Activated T-cell treated with anti-CD3 and anti-CD28 coated beads for 4 hours (primary cell): ENCODE measurements at regions not wholly inside any gene's neighbourhood (a gene's known extent, or its start where the extent isn't known, plus 50 kb on each side); places are given as distances from the start of the nearest gene placed in this dataset.

Experiments
- DNase-seq: peaks from one replicate; pipeline ENCODE4 v3.0.0-alpha.2; 2020

DNA sequence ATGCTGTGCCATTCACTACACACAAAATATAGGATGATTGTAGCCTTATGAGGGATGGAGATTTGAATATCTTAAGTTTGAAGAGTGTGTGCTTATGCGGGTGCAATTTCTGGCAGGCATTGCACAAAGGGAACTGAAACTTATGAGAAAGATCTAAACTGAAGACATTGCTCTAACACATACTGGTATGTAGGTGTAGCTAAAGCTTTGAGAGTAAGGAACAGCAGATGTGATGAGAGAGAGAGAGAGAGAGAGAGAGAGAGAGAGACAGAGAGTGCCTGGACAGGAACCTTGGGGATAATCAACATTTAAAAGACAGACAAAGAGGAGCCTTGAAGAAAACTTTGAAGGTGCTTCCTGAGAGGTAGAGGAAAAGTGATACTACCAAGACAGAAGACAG is 379.7 kb downstream of the SPRY1 start:
- DNase-seq, result no peak

DNA sequence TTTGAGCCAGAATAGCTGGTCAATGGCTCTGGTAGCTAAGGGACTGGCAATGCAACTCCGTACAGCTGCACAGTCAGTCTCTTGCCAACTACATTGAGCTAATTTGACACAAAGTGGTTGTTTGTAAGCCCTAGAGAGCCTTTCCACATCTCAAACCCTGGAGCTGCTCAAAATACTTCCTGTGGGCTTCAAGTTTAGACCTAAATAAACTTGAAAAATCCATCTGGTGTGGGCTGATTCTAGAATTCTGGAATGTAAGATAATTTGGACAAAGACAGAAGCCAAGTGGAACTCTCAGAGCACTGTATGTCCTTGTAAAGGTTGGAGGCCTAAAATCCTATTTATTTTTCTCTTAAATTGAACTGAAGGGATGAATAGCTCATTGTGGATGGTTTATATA is 380.8 kb downstream of the SPRY1 start:
- no peak for DNase-seq

DNA sequence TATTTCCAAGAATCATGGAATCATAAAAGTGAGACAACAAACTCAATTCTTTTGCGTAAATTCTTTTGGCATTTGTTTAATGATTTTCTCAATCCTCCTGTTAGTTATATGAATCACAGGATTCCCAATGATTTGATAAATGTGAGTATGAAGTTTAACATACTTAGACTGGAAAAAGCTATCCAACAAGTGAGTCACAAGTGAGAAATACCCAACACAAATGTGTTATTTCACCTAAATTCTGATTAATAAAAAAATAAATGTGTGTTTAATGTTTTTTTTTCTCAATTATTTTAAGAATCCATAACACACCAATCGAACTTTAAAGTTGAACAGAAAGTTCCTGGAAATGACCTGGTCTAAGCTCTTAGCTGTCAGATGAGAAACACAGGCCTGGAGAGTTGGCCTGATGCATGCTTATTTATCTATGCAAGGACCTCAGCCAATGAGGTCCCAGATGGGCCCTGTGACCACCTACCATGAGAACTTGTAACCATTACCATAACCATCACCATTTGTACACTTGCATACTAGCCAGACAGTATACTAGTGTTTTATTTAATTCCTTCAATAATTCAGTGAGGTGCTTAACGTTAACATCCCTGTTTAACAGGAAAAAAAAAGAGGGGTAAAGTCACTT is 386.7 kb downstream of the SPRY1 start:
- no peak for DNase-seq

DNA sequence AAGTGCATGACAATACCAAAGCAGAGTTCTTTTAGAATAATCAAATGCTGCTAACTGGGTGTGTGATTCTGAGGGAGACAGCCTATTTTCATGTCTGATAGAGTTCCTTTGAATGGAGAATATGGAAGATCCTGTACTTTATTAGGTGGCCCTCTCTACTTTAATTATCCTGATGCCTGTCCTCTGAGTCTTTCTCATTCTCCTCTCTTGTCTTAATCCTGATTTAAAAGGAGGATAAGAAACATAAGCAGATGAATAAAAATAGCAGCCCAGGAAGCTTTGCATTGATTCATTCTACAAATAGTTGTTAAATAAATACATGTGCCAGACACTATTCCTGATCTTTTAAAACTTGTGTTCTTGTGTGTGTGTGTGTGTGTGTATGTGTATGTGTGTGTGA is 387.3 kb downstream of the SPRY1 start:
- DNase-seq, result no peak

DNA sequence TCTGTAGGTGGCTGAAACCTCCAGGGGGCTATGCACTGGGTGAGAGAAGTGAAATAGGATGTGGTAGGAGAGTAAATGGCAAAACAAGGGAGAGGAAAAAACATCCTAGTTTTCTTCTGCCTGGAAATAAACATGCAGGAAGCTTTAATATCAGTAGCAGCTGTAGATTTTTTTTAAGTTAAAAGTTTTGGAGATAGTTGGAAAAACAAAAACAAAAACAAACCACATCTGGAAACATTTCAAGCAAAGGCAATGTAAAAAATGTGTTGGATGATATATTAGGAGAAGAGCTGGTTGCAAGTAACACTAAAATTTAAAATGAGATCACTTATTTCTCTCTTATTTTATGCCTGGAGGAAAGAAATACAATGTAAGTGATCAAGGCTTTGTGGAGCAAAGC is 388.0 kb downstream of the SPRY1 start:
- no peak for DNase-seq

DNA sequence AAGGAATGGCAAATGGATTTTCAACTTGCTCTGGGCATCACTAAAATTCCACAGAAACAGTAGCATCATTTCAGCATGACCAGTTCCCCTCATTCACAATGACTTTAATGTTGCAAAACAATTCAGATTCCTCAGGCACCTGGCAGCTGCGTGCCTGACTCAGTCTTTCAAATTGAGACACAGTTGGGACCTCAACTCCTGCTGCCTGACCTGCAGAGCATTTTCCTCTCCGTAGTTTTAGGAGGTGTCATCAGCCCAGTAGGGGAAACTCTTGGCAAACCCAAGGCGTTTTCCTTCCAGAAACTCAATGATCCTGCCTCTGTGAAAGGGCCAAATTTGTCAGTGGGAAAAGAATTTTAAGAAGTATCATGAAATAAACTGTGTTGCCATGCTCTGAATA is 388.9 kb downstream of the SPRY1 start:
- DNase-seq, result no peak

DNA sequence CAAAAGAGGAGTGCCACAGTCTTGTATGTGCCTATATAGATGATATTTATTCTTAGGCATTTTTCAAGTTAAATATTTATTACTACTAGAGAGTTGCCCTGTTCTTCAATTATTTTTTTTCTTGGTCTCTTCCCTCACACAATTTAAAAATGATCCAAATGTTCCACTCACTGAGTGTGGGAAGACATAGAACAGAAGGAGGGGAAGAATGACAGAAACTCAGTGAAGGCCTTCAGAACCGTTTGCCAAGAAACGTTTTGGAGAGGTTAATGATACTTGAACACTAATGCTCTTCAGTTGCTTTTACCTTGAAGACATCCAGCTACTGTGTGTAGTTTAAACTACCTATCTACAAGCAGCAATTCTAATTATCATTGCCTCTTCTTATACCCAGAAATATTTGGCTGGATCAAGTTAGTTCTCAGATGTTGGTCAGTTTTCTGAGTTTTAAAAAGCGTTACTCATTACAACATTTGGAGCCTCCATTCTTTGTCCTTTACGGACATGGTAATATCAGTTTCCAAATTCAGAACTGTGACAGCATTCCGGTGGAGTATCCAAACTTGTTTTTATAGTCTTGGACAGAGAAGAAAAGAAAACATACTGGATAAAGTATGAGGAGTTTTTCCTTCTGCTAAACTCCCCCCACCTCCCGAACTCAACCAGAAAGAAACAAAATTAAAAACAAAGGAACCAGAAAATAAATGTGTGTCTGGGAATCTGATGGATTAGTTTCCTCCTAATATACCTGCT is 389.7 kb downstream of the SPRY1 start:
- DNase-seq, result no peak

DNA sequence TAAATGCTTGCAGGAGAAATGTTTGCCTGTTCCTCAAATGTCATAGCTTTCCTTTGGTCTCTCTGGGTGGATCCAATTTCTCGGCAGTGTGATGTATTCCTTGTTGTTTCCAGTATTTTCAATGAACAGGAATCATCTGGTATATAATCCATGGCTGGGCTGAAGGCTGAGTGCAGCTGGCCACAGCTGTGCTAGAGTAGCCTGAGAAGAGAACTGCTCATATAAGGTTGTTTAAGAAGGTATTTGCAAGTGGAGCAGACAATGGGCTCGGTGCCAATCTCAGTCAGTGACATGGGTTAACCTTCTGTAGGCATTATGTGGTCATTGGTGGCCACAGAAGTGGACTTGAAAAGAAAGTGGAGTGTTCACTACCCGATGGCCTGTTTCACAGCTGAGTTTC is 390.3 kb downstream of the SPRY1 start:
- no peak for DNase-seq

DNA sequence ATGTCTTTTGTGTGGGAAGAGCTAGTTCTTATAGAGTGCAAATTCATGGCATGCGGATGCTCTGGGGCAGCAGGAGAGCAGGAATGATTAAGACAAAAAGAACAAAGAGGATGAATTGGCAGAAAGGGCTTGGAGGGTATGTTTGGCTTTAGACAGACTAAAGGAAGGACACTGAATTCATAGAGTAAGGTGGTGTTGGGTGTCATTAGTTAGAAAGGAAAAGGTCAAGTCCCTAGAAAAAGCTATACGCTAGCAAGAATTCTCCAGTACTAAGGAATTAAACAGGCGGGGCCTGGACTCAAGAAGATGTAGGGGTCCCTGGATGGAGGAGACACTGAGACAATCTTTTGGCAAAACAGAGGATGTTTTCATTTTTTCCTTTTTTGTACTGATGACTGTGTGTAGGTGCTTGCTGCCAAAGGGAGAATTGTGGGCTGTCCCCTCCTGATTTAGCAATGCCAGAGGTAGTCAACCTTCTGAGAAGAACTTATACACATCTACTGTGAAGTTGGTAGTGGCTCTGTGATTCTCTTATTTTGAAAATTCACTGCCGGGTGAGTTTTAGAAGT is 391.0 kb downstream of the SPRY1 start:
- no peak for DNase-seq

DNA sequence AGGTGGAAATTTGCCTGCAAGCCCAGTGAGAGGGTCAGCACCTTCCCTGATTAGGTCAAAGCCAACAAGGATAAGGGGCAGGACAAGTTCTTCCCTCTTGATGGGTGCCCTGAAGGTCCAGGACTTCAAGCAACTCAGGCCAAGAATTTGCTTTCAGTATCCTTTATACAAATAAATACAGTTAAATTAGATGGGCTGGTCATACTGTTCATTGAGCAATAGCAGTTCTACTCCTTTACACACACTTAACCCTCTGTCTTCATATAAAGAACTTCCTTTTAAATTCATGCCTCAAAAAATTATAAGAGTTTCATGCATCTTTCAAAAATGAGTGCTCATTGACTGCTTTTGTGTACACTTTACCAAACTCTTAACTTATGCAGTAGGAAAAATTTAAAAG is 392.0 kb downstream of the SPRY1 start:
- DNase-seq, result no peak

DNA sequence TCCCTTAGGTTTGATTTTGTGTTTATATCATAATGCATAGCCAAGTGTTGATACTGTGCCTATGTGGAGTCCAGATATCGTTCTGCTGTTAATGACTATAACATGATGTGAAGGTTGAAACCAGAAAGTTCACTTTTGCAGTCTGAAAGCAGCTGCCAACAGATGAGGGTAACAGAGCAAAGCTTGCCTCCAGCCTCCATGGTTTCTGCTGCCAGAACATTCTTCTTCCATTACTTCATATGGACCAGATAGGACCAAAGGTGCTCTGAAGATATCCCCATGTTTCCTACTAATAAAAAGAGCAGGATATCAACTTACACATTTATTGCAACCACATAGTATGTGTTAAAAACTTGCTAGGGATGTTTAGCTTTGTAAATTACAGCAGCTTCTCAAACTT is 394.1 kb downstream of the SPRY1 start:
- DNase-seq, result no peak

DNA sequence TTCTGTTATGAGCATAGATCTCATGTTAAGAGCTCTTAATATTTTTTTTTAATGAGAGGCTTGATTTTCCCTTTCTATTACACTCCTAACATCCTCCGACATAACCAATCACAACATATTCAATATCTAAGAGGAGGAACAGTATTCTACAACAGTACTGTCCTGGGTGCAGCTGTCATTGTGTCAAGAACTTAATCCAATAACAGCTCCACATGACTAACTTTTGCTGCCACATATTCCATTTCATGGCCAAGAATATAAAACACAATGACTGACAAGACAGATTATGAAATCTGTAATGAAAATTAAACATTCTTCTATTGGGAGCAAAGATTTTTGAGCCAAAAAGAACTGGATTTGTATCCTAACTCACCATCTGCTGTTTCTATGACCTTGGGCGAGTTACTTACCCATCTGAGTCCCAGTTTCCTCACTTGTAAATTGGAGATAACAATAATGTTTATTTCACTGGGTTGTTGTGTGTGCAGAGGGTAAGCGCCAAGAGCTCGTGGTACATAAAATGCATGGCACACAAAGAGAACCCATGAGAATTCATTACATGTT is 405.6 kb downstream of the SPRY1 start:
- DNase-seq, result no peak

DNA sequence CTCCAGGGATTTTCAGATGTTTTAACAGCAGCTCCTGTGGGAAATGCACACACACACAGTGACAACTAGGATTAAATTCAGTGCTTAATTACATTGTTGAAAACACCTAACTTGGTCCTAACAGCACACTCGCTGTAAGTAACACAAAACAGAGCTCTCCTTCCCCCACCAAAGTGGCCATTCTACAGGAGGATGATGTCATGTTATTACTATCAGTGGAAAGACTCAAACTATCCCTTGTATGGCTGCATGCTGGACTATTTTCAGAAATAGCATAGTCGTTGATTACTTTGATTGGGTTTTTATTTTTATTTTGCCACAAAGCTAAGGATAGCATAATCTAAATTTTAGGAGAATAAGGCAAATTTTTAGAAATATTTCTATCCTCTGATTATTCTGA is 406.3 kb downstream of the SPRY1 start:
- DNase-seq, result no peak

DNA sequence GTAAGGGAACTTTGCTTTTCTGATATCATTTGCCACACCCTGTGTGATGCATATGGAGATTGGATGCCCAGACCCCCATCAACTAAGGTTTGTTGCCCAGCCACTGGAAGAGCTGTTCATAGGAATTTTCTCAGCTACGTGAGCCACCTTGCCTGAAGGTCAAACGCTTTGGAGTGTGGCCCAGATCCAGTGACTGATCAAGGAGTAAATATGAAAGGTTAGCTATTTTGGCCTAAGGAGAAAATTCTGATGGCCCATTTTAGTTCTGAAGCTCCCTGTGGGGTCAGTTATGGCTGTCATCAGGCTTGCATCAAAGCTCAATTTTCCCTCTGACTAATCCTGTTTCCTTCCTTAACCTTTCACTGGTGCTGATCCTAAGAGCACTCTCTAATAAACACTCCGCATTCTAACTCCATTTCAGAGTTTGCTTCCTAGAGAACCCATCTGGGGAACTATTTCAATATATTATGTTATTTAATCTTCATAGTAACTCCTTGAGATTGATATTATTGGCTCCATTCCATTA is 407.7 kb downstream of the SPRY1 start:
- no peak for DNase-seq

DNA sequence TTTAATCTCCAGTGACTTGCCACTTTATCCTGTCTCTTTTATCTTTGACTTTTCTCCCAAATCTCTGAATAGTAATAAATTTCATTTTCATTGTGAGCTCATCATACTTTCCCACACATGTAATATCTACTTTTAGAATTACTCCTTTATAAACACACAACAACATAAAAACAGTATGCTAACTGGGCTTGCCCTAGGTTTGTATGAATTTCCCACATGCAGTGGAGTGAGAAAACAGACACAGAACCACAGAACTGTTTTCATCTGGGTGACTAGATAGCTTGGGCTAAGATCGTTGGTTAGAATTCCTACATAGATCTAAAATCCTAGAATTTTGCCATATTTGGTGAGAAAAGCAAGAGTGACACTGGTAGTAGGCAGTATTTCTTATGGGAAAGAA is 409.5 kb downstream of the SPRY1 start:
- no peak for DNase-seq

DNA sequence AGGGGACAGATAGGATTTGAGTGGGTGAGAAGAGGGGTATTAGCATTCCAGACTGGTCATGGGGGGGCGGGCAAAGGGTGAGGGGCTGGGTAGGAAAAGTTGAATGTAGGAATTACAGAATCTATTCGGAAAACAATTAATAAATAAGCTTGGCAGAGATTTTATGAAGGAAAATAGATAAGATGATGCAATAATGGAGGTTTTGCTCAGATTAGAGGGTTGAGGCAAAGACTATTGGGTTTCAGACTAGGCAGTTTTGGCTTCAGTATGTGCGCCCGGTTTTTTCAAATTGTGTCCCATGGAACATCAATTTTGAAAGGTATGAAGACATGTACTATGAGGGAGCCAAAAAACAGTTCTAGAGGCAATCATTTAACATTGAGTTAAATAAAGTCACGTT is 410.6 kb downstream of the SPRY1 start:
- no peak for DNase-seq

DNA sequence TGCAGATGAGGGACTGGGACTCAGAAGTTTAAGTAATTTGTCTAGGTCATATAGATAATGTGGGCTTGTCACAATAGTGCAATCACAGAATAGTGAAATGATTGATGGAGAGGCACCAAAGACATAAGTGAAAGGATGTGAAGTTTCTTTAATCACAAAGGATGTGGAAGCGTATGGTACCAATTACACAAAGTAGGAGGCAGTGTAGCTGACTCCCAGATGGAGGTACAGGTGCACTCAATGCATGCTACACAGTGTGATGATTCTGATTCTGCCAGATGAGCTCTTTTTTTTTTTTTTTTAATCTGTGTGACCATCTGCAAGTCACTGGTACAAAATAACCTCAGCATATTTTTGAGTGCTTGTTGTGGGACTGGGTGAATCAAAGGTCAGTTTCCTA is 411.3 kb downstream of the SPRY1 start:
- DNase-seq, result no peak

DNA sequence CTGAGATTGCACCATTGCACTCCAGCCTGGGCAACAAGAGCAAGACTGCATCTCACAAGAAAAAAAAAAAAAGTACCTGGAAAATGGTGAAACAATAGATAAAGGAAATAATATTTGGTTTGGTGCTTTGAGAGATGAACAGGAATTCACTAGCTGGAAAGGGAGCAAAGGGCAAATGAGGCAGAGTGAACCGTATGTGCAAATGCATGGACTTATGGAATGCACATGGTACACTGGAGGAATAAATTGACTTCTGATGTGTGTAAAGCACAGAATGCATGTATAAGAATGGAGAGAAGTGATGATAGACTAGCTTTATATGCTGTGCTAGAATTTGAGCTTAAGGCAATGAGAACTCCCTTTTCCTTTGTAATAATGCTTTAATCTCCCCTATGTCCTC is 413.3 kb downstream of the SPRY1 start:
- no peak for DNase-seq

DNA sequence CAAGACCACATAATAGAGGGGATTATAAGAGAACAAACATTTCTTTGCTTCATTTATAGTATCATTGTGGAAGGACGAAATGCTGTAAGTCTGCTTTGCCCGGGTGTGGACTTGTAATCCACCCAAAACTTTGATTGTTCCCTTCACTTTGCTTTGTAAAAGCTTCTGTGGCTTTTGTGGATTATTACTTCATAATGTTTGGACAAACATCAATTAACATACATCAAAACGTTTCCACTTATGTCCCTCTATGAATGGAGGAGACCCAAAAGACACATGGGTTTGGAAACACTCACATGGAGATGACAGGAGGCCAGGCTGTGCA is 415.4 kb downstream of the SPRY1 start:
- DNase-seq, result no peak

DNA sequence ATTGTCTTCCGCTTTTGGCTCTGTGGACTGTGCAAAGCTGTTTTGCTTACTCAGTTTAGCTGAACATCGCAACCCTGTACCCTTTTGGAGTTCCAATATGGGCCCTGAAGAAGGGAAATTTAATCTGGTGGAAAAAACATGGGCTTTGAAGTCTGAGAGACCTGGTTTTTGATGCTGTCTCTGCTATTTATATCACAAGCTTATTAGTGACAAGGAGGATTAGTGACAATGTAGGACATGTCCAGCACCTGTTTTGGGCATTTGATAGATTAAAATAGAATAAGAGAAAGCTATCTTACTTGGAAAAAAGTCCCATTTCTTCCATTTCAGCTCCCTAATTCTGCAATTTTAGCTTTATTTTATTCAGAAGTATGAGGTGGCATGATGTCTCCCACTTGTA is 417.3 kb downstream of the SPRY1 start:
- no peak for DNase-seq

DNA sequence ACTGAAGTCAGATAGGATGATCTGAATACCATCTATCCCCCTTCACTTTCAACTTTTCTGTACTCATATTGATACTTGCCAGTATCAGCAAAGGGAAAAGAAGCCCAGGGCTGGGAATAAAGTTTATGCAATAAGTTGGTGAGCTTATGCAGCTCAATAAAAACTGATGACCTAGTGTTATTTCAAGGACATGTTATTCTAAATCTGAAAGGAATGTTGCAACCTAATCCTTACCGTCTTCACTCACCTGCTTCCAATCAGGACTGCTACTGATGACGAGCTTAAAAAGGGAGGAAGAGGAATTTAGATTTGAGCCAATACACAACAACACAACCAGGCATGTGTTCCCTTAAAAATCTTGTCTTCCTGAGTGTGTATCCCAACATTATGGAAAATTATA is 419.9 kb downstream of the SPRY1 start:
- DNase-seq, result no peak

DNA sequence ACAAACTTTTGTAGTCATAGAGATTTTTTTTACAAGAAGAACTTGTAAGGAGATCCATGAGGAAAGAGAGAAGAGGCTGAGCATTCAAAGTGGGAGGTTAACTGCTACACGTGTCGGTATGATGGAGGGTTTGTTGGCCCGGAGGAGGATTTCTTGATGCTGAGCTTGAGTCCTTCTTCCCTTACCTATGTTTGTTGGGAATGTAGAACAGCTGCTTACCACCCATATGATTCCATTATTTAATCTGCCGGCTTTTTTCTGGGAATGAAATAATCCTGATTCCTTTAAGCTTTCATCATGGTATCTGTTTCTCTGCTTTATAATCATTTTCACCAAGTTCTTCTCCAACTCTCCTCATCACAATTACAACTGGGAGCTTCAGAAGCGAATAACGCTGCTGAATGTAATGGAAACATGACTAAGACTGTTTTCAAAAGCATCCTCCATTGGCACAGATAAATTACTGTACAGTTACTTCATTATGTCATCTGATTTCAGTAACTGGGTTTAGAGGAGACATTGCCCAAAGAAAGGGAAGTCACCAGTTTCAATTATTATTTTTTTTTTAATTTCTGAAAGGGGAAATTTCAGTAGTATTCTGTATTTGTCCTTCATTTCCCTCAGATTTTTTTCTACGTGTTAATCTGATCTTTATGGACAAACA is 420.6 kb downstream of the SPRY1 start:
- no peak for DNase-seq

DNA sequence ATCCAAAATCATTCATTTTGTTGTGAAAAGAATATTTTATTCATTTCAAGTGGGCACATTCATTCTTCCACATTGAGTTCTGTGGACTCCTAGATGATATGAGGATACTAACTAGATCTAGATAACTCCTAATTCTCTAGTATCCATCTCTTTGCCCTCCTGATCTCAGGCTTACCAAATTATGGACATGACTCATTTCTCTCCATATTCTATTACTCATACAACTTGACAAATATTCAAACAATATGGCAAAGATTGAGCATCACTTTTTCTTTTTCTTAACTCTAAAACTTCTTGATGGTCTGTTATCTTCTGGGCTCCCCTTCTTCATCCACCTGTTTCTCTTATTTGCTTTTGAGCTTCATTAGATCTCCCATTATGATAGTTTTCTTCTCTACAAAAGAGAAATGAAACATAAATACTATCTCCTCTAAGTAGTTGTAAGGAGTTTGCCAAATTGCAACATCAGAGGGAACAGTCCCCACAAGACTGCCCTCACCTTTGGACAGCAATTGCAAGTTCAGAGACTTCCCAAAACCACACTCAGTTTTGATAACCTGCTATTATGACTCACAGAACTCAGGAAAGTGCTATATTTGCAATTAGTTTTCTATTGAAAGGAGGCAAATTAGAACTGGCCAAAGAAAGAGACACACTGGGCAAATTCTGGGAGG is 422.9 kb downstream of the SPRY1 start:
- DNase-seq, result no peak
